H54 (cell line): ENCODE measurements at regions not wholly inside any gene's neighbourhood (a gene's known extent, or its start where the extent isn't known, plus 50 kb on each side); places are given as distances from the start of the nearest gene placed in this dataset.

ENCODE experiments used
- DNase-seq: peaks from one replicate; pipeline ENCODE4 v3.0.0; 2011; ENCODE audit warnings: low spot score, mixed read lengths; ENCODE audit not compliant: insufficient read length
- FAIRE-seq: peaks from 3 replicates; lab custom pipeline; 2011; peaks lifted over from hg19 to GRCh38; lab: Jason Lieb, UNC
- POLR2A ChIP-seq: IDR thresholded peaks from 2 replicates; pipeline ENCODE4 v1.6.1; 2011; ENCODE audit warnings: low read depth, mild to moderate bottlenecking, low read length

DNA sequence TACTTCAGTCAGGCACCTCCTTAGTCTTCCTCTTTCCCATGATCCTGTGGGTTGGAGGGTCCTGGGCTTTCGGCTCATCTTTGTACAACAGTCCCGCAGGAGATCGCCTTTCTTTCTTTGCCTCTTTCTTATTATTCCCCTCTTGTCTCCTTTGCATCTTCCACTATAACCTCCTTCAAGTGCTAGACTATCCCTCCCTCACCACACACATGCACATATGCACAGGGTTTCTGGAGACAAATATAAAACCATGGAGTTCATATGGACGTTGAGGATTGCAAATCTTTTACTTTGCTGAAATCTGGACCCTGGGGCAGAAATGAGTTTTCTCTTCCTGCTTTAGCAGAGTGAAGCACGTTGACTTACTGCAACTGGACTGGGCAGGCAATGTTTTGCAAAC, 80.3 kb downstream of the TMEM17 start:
- FAIRE-seq (no peak), DNase-seq (no peak)
- no peak for TF ChIP-seq POLR2A

DNA sequence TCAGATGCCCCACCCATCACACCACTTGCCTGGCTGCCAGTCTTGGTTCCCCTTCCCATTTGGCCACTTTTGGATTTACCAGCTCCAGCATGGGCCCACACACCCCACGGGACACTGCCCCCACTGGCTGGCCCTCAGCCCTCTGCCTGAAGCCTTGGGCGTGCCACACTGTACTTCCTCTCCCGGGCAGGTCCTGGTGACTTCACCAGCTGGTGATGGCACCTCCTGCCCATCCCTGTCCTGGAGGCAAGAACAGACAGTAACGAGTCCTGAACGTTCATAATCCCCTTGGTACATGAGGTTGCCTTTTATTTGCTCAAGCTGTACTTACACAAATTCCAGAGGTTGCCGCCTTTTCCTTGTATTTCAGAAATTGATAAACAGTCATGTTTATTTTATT, 81.1 kb downstream of the TMEM17 start:
- DNase-seq (no peak), FAIRE-seq (no peak)
- TF ChIP-seq POLR2A, result no peak

DNA sequence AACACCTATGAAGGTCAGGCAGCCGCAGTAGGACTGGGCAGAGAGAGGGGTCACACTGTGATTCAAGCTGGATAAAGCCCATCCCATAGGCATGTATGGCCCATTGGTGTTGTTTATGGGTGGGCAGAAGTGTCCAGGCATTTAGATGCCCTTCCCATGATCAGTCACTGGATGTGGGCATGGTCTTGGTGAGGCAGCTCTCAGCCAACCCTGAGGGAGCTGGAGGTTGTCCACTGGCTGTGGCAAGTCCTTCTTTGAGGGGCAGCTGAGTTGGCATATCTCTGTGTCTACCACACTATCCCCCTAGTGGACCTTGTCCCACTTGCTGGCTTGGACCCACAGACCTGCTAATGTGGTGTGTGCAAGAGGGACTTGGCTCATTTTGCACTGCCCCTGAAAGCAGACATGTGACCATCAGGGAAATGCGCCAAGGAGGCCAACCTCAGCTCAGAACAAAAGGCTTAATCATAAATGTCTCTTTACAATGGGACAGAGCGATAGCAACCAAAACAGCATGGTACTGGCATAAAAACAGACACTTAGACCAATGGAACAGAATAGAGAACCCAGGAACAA, 82.0 kb downstream of the TMEM17 start:
- FAIRE-seq (no peak), DNase-seq (no peak)
- TF ChIP-seq POLR2A, result no peak

DNA sequence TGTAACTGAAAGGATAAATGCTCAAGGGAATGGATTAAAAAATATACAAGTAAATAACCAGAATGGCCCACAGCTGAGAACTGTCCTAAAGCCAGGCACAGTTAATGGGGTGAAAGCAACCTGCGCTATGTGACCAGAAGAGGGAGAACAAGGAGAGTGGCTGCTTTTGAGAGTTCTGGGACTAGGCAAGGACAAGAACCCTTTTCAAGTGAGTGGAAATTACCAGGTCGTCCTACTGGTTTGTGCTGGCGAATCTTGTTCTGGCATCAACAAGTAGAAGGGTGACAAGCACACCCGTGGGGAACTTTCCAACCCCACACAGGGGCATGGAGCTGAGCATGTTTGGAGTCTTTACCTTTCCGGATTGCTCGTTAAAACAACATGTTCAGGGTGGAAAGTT, 82.8 kb downstream of the TMEM17 start:
- DNase-seq, result no peak
- no peak for FAIRE-seq
- no peak for TF ChIP-seq POLR2A

DNA sequence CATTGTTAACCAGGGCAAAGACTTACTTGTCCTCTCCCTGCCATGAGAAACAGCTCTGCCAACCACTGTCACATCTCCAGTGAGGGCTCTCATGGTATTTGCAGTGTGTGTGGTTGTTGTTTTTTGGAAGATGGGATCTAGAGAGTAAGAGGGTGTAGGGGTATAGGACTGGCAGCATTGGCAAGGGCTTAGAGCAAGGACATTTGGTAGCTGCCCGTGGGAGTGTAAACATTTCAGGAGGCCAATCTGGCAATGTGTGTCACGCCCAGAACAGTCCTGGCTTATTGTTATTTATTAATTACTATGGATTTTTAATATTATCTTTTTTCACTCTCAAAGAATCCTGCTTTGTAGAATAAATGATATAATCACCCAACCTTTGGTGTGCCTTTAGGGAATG, 90.5 kb downstream of the TMEM17 start:
- no peak for TF ChIP-seq POLR2A
- DNase-seq, result no peak
- FAIRE-seq, result no peak

DNA sequence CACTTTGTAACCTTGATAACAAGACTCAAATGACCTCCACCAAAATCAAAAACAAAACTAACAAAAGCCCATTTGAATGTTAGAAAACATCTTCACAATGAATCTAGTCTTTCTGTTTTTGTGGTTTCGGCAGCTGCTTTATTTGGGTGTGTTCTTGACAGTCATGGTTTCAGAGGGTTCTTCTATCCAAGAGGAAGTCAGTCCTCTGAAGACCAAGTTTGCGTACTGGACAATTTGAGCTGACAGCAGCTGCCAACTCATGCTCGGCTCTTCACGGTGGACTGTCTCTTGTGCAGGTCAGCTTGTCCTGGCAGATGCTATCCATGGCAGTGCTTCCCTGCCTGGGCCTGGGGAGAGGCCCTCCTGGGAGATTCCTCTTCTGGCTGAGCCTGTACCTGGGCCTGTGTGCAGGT, 91.0 kb downstream of the TMEM17 start:
- FAIRE-seq, result no peak
- DNase-seq, result no peak
- no peak for TF ChIP-seq POLR2A

DNA sequence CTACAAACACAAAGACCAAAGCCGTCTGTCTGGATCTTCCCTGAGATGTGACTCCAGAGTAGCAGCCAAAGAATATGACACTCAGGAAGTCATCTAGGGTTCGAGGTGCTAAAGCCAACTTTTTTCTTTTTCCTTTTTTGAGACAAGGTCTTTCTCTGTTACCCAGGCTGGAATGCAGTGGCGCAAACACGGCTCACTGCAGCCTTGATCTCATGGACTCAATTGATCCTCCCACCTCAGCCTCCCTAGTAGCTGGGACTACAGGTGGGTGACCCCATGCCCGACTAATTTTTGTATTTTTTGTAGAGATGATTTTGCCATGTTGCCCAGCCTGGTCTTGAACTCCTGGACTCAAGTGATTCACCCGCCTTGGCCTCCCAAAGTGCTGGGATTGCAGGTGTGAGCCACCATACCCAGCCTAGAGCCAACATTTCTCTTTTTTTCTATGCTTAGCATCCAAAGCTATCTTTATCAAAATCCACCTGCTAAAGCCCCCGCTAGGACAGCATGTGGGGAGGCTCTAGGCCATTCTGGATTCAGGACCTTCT, 92.8 kb downstream of the TMEM17 start:
- DNase-seq, result no peak
- TF ChIP-seq POLR2A, result no peak
- no peak for FAIRE-seq

DNA sequence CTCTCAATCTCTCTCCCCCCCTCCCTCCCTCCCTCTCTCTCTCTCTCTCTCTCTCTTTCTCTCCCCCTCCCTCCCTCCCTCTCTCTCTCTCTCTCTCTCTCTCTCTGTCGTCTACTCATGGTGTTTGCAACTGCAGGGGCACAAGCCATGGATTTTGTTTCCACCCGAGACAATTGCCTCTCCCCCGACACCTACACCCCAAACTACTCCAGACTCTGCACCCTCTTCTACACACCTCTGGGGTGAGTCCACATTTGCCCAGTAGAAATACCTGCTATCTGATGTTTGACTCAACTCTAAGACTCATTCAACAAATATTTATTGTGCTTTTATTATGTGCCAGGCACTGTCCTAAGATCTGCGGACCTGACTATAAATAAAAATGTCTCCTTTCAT, 93.7 kb downstream of the TMEM17 start:
- DNase-seq (no peak), FAIRE-seq (no peak)
- no peak for TF ChIP-seq POLR2A

DNA sequence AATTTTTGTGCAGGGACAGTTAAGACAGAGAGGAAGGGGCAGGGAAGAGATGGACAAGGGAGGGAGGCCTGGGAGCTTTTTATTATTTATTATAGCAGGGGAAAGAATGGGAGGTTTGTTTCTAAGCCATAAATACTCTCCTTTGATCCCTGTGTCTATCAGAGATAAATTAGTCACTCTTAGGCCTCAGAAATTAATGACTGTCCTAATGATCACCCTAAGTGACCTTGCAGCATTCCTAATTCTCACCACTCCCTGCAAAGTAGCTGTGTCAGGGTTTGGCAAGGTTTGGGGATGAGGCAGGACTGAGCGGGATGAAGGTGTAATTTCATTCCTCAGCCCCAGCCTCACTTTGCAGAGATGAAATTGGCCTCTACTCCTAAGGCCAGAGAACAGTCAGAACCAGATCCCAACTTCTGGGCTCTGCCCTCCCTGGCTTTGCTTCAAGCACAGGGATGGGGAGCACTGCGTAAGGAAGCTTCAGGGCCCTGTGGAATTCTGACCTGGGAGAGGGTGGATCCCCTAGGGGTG, 95.0 kb downstream of the TMEM17 start:
- TF ChIP-seq POLR2A, result no peak
- no peak for FAIRE-seq
- no peak for DNase-seq

DNA sequence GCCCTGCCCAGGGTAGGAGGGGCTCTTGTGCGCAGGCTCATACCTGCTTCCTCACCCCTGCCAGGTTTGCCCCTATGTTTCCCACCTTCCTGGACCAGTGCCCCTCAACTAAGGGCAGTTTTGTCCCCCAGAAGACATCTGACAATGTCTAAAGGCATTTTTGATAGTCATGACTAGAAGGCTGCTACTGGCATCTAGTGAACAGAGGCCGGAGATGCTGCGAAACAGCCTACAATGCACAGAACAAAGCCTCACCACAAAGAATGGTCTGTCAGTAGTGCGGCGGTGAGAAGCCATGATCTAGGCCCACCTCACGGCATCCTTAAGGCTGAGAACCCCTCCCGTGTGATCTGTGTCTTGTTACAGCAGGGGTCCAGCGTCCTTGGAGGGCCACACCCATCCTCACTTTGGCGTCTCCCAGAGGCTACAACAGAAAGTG, 96.0 kb downstream of the TMEM17 start:
- DNase-seq (no peak), FAIRE-seq (no peak)
- no peak for TF ChIP-seq POLR2A

DNA sequence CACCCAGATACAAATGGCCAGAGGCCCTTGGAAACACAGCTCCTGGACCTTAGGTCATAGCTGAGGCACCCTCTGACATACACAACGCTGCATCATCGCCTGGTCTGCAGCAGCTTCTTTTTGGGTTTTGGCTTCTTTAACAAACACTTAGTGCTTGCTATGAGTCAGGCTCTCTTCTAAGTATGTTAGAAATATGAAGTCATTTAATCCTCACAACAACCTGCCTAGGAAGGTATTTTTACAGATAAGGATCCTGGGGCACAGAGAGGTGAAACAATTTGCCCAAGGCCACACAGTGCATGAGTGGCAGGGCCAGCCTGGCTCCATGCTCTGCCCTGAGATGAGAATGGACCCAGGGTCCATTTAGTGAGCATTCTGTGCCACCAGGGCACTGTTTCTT, 96.6 kb downstream of the TMEM17 start:
- no peak for FAIRE-seq
- DNase-seq, result no peak
- TF ChIP-seq POLR2A, result no peak

DNA sequence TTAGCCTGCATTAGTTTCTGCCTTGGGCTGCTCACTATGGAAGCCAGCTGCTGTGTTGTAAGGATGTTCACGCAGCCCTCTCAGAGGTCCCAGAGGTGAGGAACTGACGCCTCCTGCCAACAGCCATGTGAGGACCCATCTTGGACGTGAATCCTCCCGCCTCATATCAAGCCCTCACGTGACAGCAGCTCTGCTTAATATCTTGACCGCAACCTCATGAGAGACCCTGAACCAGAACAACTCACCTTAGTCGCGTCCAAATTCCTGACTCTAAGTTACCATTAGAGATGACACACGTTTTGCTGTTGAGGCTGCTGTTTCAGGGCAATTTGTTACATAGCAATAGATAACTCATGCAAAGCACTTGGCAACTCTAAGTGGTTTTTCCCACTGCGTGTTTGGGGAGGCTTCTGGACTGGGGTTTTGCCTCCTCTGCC, 97.7 kb downstream of the TMEM17 start:
- TF ChIP-seq POLR2A, result no peak

DNA sequence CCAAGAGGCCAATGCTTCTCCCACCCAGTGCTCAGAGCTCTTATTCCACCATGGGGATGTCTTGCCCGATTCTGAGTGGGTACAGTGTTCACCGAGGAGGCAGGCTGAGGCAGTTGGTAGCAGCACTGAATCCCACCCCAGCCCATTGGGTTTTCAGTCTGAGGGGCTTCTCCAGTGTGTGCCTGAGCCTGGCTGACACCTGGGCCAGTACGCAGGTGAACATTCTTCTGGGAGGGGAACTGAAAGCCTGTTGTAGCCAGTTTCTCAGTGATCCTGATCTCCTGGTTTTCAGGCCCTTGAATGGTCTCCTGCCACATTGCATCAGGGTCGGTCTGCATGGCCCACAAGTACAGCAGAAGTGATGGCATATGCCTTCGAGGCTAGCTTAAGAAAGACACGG, 98.2 kb downstream of the TMEM17 start:
- FAIRE-seq (no peak), DNase-seq (no peak)
- TF ChIP-seq POLR2A, result no peak

More for the DNA sequence above, 97.7 kb downstream of the TMEM17 start:
- FAIRE-seq (no peak), DNase-seq (no peak)

DNA sequence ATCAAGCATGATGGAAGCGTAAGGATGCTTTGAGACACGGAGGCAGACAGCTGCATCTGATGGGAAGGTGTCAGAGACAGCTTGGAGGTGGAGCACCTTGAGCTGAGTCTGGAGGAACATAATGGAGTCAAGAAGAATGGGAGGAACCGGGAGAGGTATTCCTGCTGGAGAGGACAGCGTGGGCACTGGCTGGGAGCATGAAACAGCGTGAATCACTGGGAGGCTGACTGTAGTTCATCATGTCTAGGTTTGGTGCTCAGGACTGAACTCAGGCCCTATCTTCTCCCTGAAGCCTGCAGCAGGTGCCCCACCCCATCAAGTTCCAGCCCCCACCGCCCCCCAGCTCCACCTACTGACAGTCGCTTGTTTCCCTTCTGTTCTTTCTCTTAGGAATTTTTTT, 98.6 kb downstream of the TMEM17 start:
- TF ChIP-seq POLR2A, result no peak
- FAIRE-seq, result no peak
- DNase-seq, result no peak

DNA sequence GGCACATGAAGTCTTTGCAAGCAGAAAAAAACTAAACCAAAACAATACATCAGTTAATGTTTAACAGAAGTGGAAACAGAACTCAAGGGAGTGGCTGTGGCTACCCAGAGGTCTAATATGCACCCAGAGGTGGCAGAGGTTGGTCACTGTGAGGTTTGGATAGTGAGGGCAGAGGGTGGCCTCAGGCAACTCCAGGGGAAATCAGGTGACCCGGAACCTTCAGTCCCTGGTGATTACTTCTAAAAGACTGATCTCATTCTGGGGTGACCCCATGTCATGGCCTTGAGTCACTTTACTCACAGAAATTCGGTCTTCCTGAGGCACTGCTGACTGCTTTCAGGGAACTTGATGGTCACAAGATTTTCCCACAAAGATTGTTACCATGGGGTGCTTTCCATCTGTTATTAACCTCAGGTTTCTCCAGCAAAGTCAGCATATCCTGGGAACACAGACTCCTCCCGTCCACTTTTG, 99.4 kb downstream of the TMEM17 start:
- FAIRE-seq (no peak), DNase-seq (no peak)

DNA sequence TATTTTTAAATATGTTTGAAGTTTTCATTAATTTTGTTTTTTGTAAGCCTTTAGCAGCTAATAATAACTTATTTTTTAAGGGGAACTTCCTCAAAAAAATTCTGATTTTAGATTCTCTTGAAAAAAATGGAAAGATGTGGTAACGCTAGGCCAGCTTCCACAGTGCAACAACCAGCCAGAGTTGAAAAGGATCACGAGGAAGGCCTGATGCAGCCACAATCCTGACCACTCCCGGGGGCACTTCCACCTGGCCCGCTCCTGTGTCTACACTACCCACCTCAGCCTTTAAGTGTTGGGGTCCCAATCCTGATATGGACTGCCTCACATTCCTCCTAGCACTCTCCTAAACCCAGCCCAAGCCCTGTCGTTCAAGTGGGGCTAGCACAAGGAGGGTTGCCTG, 101.1 kb downstream of the TMEM17 start:
- DNase-seq (no peak), FAIRE-seq (no peak)
- TF ChIP-seq POLR2A, result no peak

More for the DNA sequence above, 99.4 kb downstream of the TMEM17 start:
- TF ChIP-seq POLR2A, result no peak
